NCI-H2107 treated with DMSO at 0.1 percent for 48 hours (cell line): ENCODE measurements at regions not wholly inside any gene's neighbourhood (a gene's known extent, or its start where the extent isn't known, plus 50 kb on each side); places are given as distances from the start of the nearest gene placed in this dataset.

Source experiments
- DNase-seq: peaks from one replicate; lab custom pipeline; 2025; ENCODE audit not compliant: unreplicated experiment; lab: John Stamatoyannopoulos, UW

GRCh38 chr13:74973935-74974879, 507.8 kb downstream of the TBC1D4 start:
- DNase-seq = no peak

- no peak for DNase-seq
Measured at GRCh38 chr13:74969419-74969818, 512.5 kb downstream of the TBC1D4 start.

DNA sequence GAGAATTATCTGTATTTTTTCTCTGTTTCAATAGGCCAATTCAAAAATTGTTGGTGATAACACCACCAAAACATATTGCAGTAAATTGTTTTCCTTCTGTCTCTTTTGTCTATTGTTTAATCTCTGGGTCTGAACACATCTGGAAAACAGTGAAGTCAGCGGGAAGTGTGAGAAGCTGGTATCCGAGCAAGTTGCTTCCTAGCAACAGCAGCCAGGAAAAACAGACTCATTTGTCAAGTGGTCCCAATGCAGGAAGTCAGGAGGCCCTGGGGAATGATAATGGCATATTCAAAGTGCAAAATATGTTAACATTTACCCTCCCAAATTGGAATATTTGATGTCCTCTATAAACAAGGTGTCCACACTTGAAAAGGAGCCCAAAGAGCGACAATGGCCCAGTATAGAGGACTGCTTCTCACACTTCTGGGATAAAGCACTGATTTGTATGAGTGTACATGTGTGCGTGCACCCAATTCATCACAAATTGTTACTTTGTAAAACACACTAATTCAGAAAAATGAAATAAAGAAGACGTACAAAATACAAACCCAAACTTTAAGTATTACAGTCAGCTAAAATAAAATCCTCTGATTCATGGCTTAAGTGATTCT, 515.0 kb downstream of the TBC1D4 start:
- no peak for DNase-seq

DNA sequence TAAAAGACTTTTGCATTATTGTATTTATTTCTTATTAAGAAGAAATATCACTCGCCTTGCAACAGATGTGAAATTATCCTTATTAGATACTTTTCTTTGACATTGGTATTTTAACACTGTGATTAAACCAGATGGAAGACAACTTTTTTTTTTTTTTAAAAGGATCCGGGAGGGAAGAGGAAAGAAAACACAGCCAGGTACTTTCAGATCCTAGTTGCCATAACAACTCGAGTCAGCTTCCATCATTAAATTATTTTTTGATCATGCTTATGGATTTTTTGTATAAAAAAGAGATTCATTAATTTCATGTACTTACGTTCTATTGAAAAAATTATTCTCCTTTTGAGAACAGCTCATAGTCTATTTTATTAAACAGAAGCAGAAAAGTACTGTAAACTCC, 515.7 kb downstream of the TBC1D4 start:
- no peak for DNase-seq

- no peak for DNase-seq
Measured at GRCh38 chr13:74945637-74946036, 536.3 kb downstream of the TBC1D4 start.

GRCh38 chr13:74931698-74932433, 550.1 kb downstream of the TBC1D4 start:
- no peak for DNase-seq

GRCh38 chr13:74930402-74931165, 551.4 kb downstream of the TBC1D4 start:
- DNase-seq = no peak

DNA sequence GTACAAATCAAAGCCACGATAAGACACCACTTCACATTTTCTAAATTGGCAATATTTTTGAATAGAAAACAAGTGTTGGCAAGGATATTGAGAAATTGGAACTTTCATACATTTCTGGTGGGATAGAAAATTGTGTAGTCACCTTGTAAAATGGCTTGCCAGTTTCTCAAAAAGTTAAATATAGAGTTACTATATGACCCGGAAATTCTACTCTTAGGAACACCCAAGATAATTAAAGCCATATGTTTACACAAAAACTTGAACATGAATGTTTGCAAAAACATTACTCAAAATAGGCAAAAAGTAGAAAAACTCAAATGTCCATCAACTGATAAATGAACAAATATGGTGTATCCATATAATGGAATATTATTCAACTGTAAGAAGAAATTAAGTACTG, 552.5 kb downstream of the TBC1D4 start:
- DNase-seq = no peak

GRCh38 chr13:74927823-74928222, 554.1 kb downstream of the TBC1D4 start:
- no peak for DNase-seq

GRCh38 chr13:74922963-74923362, 559.0 kb downstream of the TBC1D4 start:
- DNase-seq = no peak

DNA sequence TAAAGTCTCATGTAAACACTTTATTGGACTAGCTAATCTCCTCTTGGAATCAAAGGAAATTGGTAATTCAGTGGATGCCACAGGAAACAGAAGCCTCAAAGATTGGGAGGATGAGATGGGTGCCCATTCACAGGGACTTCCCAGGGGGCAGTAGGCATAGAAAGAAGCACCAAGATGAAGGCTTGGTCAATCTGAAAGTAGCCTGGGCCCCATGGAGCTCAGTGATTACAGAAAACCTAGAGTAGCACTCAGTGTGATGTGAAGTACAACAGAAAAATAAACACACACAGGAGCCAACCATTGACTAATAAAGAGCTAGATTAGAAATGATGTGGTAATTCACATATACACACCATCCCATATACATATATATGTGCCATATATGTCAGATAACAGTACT, 560.6 kb downstream of the TBC1D4 start:
- no peak for DNase-seq

GRCh38 chr13:74920920-74921319, 561.0 kb downstream of the TBC1D4 start:
- DNase-seq = no peak

DNA sequence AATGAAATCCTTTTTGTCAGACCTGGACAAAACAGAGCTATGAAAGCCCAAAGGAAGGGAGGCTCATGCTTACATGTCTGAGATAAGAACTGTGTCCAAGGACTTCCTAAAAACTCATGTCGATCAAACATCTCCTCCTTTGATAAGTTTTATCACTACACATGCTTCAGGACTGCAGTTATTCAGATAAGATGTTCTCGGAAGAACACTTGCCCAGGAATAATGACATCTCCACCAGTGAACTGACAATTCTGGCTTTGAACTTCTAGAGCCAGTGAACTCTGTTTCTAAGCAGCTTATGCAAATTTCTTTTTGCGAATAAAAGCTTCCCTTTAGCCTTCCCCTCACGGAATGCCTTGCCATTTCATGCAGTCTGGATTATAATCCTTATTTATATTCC, 561.6 kb downstream of the TBC1D4 start:
- DNase-seq = no peak

- DNase-seq = no peak
Measured at GRCh38 chr13:74919914-74920313, 562.1 kb downstream of the TBC1D4 start.

DNA sequence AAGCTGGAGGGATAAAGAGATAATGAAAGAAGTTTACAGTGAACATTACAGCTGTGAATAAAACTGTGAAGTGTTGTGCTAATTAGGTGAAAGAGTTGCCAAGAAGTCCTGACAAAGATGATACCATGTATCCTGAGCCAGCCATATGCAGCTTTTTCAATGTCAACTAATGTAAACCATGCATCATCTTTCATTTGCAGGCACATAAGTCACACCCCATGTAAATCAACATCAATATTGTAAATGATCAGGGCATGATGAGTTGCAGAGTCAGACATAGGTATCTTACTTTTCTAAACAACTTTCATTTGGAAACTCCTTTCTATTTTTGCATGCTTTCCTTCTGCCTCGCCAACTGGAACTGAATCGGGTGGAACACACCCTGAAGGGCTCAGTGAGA, 569.1 kb downstream of the TBC1D4 start:
- no peak for DNase-seq

DNA sequence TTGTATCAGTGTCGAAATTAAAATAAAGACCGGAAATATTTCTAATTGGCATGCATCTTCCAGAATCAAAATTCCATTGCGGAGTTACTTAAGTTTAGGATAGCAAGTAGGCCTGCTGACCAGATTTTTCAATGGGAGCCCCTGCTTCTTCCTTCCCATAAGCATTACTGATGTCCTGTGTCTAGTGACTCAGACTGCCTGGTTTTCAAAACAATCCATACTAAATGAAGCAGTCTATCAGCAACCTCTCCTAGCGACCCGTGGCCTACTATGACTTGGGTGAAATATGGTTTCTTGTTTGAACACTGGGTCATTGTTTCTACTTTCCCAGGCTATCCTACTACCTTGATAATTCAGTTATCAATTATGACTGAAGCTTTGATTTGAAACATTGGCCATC, 571.6 kb downstream of the TBC1D4 start:
- DNase-seq = no peak

- no peak for DNase-seq
Measured at GRCh38 chr13:74907788-74908187, 574.2 kb downstream of the TBC1D4 start.

GRCh38 chr13:74904556-74904955, 577.4 kb downstream of the TBC1D4 start:
- DNase-seq = no peak

GRCh38 chr13:74895042-74895796, 586.8 kb downstream of the TBC1D4 start:
- no peak for DNase-seq

GRCh38 chr13:74892096-74892495, 589.9 kb downstream of the TBC1D4 start:
- no peak for DNase-seq
